Caco-2 (cell line): ENCODE measurements at regions not wholly inside any gene's neighbourhood (a gene's known extent, or its start where the extent isn't known, plus 50 kb on each side); places are given as distances from the start of the nearest gene placed in this dataset.

Source experiments
- BruUV-seq: library from RNA; stranded (reverse); fragments of 400-500 nt; replicated peaks from 2 replicates; lab custom pipeline; 2021; lab: Mats Ljungman, UMichigan
- CTCF ChIA-PET: fragments of 300-600 bp; sonication (Branson Sonifier 250); formaldehyde crosslinking; loops from one replicate; lab custom pipeline; 2022; ENCODE audit warnings: antibody characterized with exemption; lab: Charles Lee
- POLR2A ChIA-PET: fragments of 300-600 bp; sonication (Branson Sonifier 250); formaldehyde crosslinking; loops from one replicate; lab custom pipeline; 2022; ENCODE audit warnings: antibody characterized with exemption; lab: Charles Lee
- DNase-seq, 2 experiments: peaks; one replicate each; pipeline versions ENCODE4 v3.0.0 to v3.0.0-alpha.2; 2020 to 2022
- H3K27me3 ChIP-seq: replicated peaks from 2 replicates; pipeline ENCODE4 v1.6.0; 2011; ENCODE audit warnings: low read length; ENCODE audit not compliant: control insufficient read depth, insufficient read depth
- H3K36me3 ChIP-seq: 2 replicates; pipeline ENCODE4 v1.5.1; 2011; ENCODE audit warnings: low read length; ENCODE audit not compliant: control insufficient read depth, insufficient read depth
- H3K4me1 ChIP-seq: fragments of 250-450 bp; sonication (Bioruptor Pico); 2 replicates; pipeline ENCODE4 v1.5.1; 2020; ENCODE audit warnings: mild to moderate bottlenecking
- H3K4me3 ChIP-seq: 2 replicates; pipeline ENCODE4 v1.5.1; 2011; ENCODE audit warnings: low read depth, mild to moderate bottlenecking, control low read depth, low read length
- H3K9me3 ChIP-seq: fragments of 250-450 bp; sonication (Bioruptor Pico); 2 replicates; pipeline ENCODE4 v1.5.1; 2020; ENCODE audit warnings: mild to moderate bottlenecking, moderate library complexity
- H3K27ac Mint-ChIP-seq: one replicate; pipeline ENCODE4 v1.8.0; 2022; ENCODE audit warnings: mixed read lengths; ENCODE audit not compliant: unreplicated experiment
- H3K27me3 Mint-ChIP-seq: one replicate; pipeline ENCODE4 v1.8.0; 2022; ENCODE audit warnings: mixed read lengths; ENCODE audit not compliant: insufficient read depth, unreplicated experiment
- H3K36me3 Mint-ChIP-seq: one replicate; pipeline ENCODE4 v1.8.0; 2022; ENCODE audit warnings: mild to moderate bottlenecking, mixed read lengths; ENCODE audit not compliant: insufficient read depth, unreplicated experiment
- H3K4me1 Mint-ChIP-seq: one replicate; pipeline ENCODE4 v1.8.0; 2022; ENCODE audit warnings: low read depth, mixed read lengths; ENCODE audit not compliant: unreplicated experiment
- H3K4me3 Mint-ChIP-seq: one replicate; pipeline ENCODE4 v1.8.0; 2022; ENCODE audit warnings: mild to moderate bottlenecking, moderate library complexity, mixed read lengths; ENCODE audit not compliant: unreplicated experiment
- H3K9me3 Mint-ChIP-seq: one replicate; pipeline ENCODE4 v1.8.0; 2022; ENCODE audit warnings: mixed read lengths; ENCODE audit not compliant: unreplicated experiment
- intact Hi-C: fragments of 100-400 bp; cut with micrococcal nuclease; formaldehyde crosslinking; loops from one replicate; pipeline ENCODE4 v1.10.0; 2022; ENCODE audit not compliant: unreplicated experiment
- TF ChIP-seq, protein P1 (sequence below), 2 experiments: fragments of 200-600 bp in 1 of 2; IDR thresholded peaks; 1 replicate in 1 of 2; 2 replicates in 1 of 2; pipeline versions ENCODE4 v1.5.1 to v1.8.0; 2011 to 2022; ENCODE audit warnings: antibody characterized with exemption in 1 of 2, control low read depth in 1 of 2, inconsistent platforms in 1 of 2, low read depth in 1 of 2, low read length in 1 of 2, mild to moderate bottlenecking in 1 of 2, moderate library complexity in 1 of 2; ENCODE audit not compliant: insufficient read depth in 1 of 2, severe bottlenecking in 1 of 2, unreplicated experiment in 1 of 2

DNA sequence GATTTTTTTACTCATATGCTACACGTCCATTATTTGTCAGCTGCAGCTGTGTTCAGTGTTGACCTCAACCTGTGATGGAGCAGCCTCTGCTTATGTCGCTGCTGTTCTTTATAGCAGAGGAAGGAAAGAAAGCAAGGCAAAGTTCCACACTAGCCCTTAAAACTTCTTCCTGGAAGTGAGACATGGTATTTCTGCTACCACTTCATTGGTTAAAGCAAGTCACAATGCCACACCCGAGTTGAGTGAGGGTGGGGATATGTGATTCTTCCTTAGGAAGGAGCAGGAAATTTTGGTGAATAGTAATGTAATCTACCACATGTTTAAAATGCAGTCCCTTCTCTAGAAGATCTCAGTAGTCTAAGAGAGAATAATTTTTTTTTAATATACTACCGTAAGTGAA is 224.8 kb upstream of the DMRT1 start:
- intact Hi-C loops = no loop called here
- ChIA-PET CTCF (no interaction called here), POLR2A (no interaction called here)
- TF ChIP-seq, protein P1, sequence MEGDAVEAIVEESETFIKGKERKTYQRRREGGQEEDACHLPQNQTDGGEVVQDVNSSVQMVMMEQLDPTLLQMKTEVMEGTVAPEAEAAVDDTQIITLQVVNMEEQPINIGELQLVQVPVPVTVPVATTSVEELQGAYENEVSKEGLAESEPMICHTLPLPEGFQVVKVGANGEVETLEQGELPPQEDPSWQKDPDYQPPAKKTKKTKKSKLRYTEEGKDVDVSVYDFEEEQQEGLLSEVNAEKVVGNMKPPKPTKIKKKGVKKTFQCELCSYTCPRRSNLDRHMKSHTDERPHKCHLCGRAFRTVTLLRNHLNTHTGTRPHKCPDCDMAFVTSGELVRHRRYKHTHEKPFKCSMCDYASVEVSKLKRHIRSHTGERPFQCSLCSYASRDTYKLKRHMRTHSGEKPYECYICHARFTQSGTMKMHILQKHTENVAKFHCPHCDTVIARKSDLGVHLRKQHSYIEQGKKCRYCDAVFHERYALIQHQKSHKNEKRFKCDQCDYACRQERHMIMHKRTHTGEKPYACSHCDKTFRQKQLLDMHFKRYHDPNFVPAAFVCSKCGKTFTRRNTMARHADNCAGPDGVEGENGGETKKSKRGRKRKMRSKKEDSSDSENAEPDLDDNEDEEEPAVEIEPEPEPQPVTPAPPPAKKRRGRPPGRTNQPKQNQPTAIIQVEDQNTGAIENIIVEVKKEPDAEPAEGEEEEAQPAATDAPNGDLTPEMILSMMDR (IDR thresholded peaks at IDR 0.05; ENCODE audit: insufficient read depth in 1 of 2, low read depth in 1 of 2, low read length in 1 of 2, severe bottlenecking in 1 of 2, unreplicated experiment in 1 of 2) = no peak
- H3K27ac Mint-ChIP-seq = no peak overlapping the region
- H3K27me3 Mint-ChIP-seq = no peaks in the 10 kb centered on the region
- no peak overlapping the region for H3K4me3 Mint-ChIP-seq
- H3K9me3 ChIP-seq = no peaks in the 10 kb centered on the region
- no peaks in the 10 kb centered on the region for H3K9me3 Mint-ChIP-seq
- H3K4me1 ChIP-seq = peaks cover 36% of the 10 kb centered on the region
- no TSS peak for BruUV-seq
- peaks cover 21% of the 10 kb centered on the region for H3K4me1 Mint-ChIP-seq
- H3K4me3 ChIP-seq = no peak overlapping the region
- H3K36me3 Mint-ChIP-seq = peaks cover 13% of the 10 kb centered on the region
- no peaks in the 10 kb centered on the region for H3K27me3 ChIP-seq
- no peak for DNase-seq
- no peaks in the 10 kb centered on the region for H3K36me3 ChIP-seq

- DNase-seq = no peak
- BruUV-seq = no TSS peak
- H3K27me3 Mint-ChIP-seq = no peaks in the 10 kb centered on the region
- no peak overlapping the region for H3K4me3 ChIP-seq
- peaks cover 28% of the 10 kb centered on the region for H3K4me1 ChIP-seq
- H3K9me3 Mint-ChIP-seq = no peaks in the 10 kb centered on the region
- POLR2A ChIA-PET = no interaction called here
- no peak overlapping the region for H3K4me3 Mint-ChIP-seq
- intact Hi-C loops = no loop called here
- TF ChIP-seq, protein P1 (IDR thresholded peaks at IDR 0.05; ENCODE audit: insufficient read depth in 1 of 2, low read depth in 1 of 2, low read length in 1 of 2, severe bottlenecking in 1 of 2, unreplicated experiment in 1 of 2) = no peak
- peaks cover 16% of the 10 kb centered on the region for H3K36me3 Mint-ChIP-seq
- no peaks in the 10 kb centered on the region for H3K36me3 ChIP-seq
- no peaks in the 10 kb centered on the region for H3K9me3 ChIP-seq
- peaks cover 18% of the 10 kb centered on the region for H3K4me1 Mint-ChIP-seq
- H3K27ac Mint-ChIP-seq = peak overlapping the region; percentile 39
- CTCF ChIA-PET = no interaction called here
- H3K27me3 ChIP-seq = no peaks in the 10 kb centered on the region
These were observed 223.9 kb upstream of the DMRT1 start for GRCh38 chr9:617445-618085.

DNA sequence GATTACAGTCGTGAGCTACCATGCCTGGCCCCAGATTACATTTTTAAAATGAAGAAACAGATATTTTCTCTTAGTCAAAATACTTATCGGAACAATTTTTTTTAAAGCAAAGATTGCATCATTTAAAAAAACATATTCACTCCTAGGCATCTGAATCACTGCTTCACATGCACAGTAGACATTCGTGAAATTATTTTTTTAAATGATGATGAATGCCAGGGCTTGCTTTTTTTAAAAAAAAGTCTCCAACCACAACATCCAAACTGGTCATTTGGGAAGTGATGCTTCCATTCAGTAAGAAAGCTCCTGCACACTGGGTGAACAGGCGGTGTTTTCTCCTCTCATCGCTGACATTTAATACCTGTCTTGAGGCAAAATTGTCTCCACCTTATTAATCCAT is 223.0 kb upstream of the DMRT1 start:
- no TSS peak for BruUV-seq
- TF ChIP-seq, protein P1 (IDR thresholded peaks at IDR 0.05; ENCODE audit: insufficient read depth in 1 of 2, low read depth in 1 of 2, low read length in 1 of 2, severe bottlenecking in 1 of 2, unreplicated experiment in 1 of 2) = no peak
- no peak for DNase-seq
- Histone ChIP-seq H3K4me3 (no peak overlapping the region), H3K27me3 (no peaks in the 10 kb centered on the region), H3K36me3 (no peaks in the 10 kb centered on the region), H3K4me1 (peaks cover 19% of the 10 kb centered on the region), H3K9me3 (no peaks in the 10 kb centered on the region)
- intact Hi-C loops = no loop called here
- no peaks in the 10 kb centered on the region for H3K9me3 Mint-ChIP-seq
- H3K36me3 Mint-ChIP-seq = peaks cover 16% of the 10 kb centered on the region
- H3K4me1 Mint-ChIP-seq = peaks cover 13% of the 10 kb centered on the region
- H3K4me3 Mint-ChIP-seq = no peak overlapping the region
- no peak overlapping the region for H3K27ac Mint-ChIP-seq
- POLR2A ChIA-PET = no interaction called here
- H3K27me3 Mint-ChIP-seq = no peaks in the 10 kb centered on the region
- CTCF ChIA-PET = interaction anchor here (0.9 kb wide), 1 partner anchor 75 kb away, joined by 4 read pairs; no protein-coding TSS in a partner anchor
